Loucy (cell line): ENCODE measurements at regions not wholly inside any gene's neighbourhood (a gene's known extent, or its start where the extent isn't known, plus 50 kb on each side); places are given as distances from the start of the nearest gene placed in this dataset.

Experiments
- CTCF ChIP-seq: fragments of 200-600 bp; sonication (generic); conservative IDR thresholded peaks from 2 replicates; pipeline ENCODE4 v1.5.1; 2014; ENCODE audit warnings: mild to moderate bottlenecking, antibody characterized with exemption, low read length
- EZH2phosphoT487 ChIP-seq: fragments of 200-600 bp; IDR thresholded peaks from 2 replicates; pipeline ENCODE4 v1.6.1; 2018; ENCODE audit warnings: antibody characterized with exemption, mild to moderate bottlenecking, moderate library complexity, borderline replicate concordance

DNA sequence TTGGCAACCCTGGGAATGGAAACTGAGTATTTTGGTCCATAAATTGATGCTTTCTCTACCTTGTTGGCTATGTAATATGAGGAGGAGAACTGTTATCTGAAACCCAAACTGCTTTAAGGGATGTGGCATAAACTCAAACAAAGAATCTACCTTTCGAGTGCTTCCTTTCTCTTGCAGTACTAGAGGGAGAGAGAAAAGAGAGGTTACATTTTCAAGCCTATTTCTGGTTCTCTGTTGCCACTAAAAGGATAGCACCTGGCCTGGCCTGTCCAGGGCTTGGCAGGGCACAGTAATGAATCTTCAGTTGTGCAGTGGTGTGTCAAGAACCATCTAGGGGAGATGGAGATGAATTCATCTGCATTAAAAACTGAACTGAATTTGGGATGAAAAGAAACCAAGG, 308.6 kb downstream of the PTTG2 start:
- TF ChIP-seq CTCF, result no peak
- TF ChIP-seq EZH2phosphoT487, result no peak
